ENCODE measurements at regions not wholly inside any gene's neighbourhood (a gene's known extent, or its start where the extent isn't known, plus 50 kb on each side); places are given as distances from the start of the nearest gene placed in this dataset.

DNA sequence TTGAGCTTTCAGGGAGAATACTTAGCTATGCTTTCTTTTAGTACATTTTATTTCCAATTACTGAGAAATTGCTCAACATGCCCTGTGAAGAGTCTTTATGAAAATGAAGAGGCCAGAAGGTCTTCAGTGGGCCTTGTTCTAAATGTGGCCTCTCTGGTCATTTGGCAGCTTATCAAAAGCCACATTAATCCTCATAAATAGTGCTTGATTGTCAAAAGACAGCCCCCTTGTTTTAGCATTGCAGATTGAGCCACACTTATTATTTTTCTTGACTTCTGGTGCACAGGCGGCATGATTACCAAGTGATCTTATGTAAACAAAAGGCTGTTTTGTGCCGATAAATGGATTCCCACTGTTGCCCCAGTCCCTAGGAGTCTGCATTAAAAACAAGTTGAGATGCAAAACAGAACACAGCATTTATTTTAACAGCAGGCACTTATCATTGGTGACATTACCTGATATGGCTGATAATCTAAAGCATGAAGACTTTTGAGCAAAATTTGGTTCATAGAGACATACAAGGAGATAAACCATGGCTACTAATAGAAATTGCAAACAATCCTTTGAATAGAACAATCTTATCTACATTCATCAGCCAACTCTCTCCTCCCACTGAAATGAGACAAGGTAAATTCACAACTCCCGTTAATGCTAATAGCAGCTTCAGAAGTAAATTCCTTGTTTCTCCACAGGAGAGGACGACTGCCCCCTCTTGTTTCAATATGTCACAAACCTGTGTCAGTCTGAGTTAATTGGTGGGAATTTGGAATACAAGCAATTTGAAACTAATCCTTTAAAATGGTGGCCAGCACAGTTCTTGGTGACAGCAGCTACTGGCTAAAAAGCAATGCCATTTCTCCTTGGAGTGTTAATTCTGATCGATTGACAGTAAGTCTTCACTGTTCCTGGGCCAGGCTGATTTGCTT, 194.3 kb downstream of the NSUN3 start:
- DNase-seq (no peak), ATAC-seq (no peak)
- intact Hi-C loops (cut with DNase I) = no loop called here
- no peak overlapping the region for H3K4me3 ChIP-seq
- H3K4me1 ChIP-seq = no peaks in the 10 kb centered on the region
- no peaks in the 10 kb centered on the region for H3K27me3 ChIP-seq
- 60 to 62% methylated on average over 5 of the region's 5 CpGs for WGBS, 2 donors
- no peaks in the 10 kb centered on the region for H3K36me3 ChIP-seq
- H3K9me3 ChIP-seq = no peaks in the 10 kb centered on the region
- TF ChIP-seq, protein P1, sequence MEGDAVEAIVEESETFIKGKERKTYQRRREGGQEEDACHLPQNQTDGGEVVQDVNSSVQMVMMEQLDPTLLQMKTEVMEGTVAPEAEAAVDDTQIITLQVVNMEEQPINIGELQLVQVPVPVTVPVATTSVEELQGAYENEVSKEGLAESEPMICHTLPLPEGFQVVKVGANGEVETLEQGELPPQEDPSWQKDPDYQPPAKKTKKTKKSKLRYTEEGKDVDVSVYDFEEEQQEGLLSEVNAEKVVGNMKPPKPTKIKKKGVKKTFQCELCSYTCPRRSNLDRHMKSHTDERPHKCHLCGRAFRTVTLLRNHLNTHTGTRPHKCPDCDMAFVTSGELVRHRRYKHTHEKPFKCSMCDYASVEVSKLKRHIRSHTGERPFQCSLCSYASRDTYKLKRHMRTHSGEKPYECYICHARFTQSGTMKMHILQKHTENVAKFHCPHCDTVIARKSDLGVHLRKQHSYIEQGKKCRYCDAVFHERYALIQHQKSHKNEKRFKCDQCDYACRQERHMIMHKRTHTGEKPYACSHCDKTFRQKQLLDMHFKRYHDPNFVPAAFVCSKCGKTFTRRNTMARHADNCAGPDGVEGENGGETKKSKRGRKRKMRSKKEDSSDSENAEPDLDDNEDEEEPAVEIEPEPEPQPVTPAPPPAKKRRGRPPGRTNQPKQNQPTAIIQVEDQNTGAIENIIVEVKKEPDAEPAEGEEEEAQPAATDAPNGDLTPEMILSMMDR (IDR thresholded peaks at IDR 0.05) = no peak
- no peak overlapping the region for H3K27ac ChIP-seq

DNA sequence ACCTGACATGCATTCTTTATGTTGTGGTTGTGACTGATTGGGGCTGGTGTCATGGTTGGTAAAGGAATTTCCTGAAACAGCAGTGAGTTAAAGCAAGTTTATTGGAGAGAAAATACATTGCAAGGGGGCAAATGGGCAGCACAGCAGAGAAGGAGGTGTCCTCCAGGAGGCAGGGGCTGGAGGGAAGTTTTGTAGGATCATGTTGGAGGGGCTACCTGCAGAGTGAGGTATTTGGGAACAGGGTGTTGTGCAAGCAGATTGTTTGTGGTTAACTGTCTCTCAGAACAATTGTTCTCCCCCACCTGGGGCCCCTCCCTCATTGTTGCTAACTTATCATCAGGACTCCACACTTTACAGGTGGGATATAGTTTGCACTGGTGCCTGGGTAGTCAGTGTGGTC, 196.0 kb downstream of the NSUN3 start:
- intact Hi-C loops (cut with DNase I) = no loop called here
- TF ChIP-seq, protein P1 (IDR thresholded peaks at IDR 0.05) = no peak

GRCh38 chr3:94259291-94259690, 196.4 kb downstream of the NSUN3 start:
- TF ChIP-seq, protein P1 (IDR thresholded peaks at IDR 0.05) = no peak
- H3K4me1 ChIP-seq = no peaks in the 10 kb centered on the region
- DNase-seq (no peak), ATAC-seq (no peak)
- WGBS, 2 donors = 86 to 89% methylated on average over 1 of the region's 1 CpG
- H3K27ac ChIP-seq = no peak overlapping the region
- H3K27me3 ChIP-seq = no peaks in the 10 kb centered on the region
- no peaks in the 10 kb centered on the region for H3K9me3 ChIP-seq
- no peak overlapping the region for H3K4me3 ChIP-seq
- intact Hi-C loops (cut with DNase I) = no loop called here
- H3K36me3 ChIP-seq = no peaks in the 10 kb centered on the region

More for the DNA sequence above, 196.0 kb downstream of the NSUN3 start:
- ATAC-seq (no peak), DNase-seq (no peak)
- Histone ChIP-seq H3K4me3 (no peak overlapping the region), H3K4me1 (no peaks in the 10 kb centered on the region), H3K27ac (no peak overlapping the region), H3K9me3 (no peaks in the 10 kb centered on the region), H3K27me3 (no peaks in the 10 kb centered on the region), H3K36me3 (no peaks in the 10 kb centered on the region)

- no peak for ATAC-seq
- Histone ChIP-seq H3K9me3 (no peaks in the 10 kb centered on the region), H3K4me3 (no peak overlapping the region), H3K27me3 (no peaks in the 10 kb centered on the region), H3K27ac (no peak overlapping the region), H3K36me3 (no peaks in the 10 kb centered on the region), H3K4me1 (no peaks in the 10 kb centered on the region)
- 66 to 76% methylated on average over 2 of the region's 2 CpGs for WGBS, 2 donors
- TF ChIP-seq, protein P1 (IDR thresholded peaks at IDR 0.05) = no peak
- DNase-seq = no peak
- intact Hi-C loops (cut with DNase I) = no loop called here
These were observed 206.9 kb downstream of the NSUN3 start for GRCh38 chr3:94269763-94270162.

Data from heart right ventricle (tissue), 16 donors.